ENCODE measurements at regions not wholly inside any gene's neighbourhood (a gene's known extent, or its start where the extent isn't known, plus 50 kb on each side); places are given as distances from the start of the nearest gene placed in this dataset.

- H3K27me3 ChIP-seq (ENCODE audit: insufficient read depth, low read length): no peaks in the 10 kb centered on the region
- no peak overlapping the region for H2AFZ ChIP-seq (ENCODE audit: low read depth, low read length, poor library complexity, severe bottlenecking)
- no TSS peak for BruUV-seq (replicated peaks)
- H3K27ac ChIP-seq (ENCODE audit: low read depth, low read length): no peak overlapping the region
- ChIA-PET CTCF (no interaction called here), POLR2A (no interaction called here), RAD21 (ENCODE audit: low non-redundant PET in 1 of 2, low total read pairs in 2 of 2, uncharacterized antibody in 2 of 2, unreplicated experiment in 2 of 2) (no interaction called here)
- H3K9me2 ChIP-seq (ENCODE audit: insufficient read depth): no peaks in the 10 kb centered on the region
- no peaks in the 10 kb centered on the region for H3K9me3 ChIP-seq (ENCODE audit: control insufficient read depth in 1 of 2, insufficient read depth in 1 of 2, low read depth in 1 of 2, low read length in 2 of 2)
- H3K4me3 ChIP-seq (replicated peaks in 1 of 2; ENCODE audit: low read depth in 1 of 2, low read length in 2 of 2): no peak overlapping the region
- no peak for DNase-seq (ENCODE audit: low read depth, low spot score)
- intact Hi-C loops (cut with micrococcal nuclease): no loop called here
- TF ChIP-seq ELF1 (IDR thresholded peaks at IDR 0.05; ENCODE audit: borderline replicate concordance, low read depth): no peak
- no peak for TF ChIP-seq ZBTB33 (IDR thresholded peaks at IDR 0.05; ENCODE audit: extremely low read depth, insufficient replicate concordance, low read length)
- TF ChIP-seq CTCF (IDR thresholded peaks at IDR 0.05 in 2 of 3, conservative IDR thresholded peaks at IDR 0.05 in 1 of 3; ENCODE audit: borderline replicate concordance in 1 of 3, insufficient read depth in 1 of 3, low read depth in 2 of 3, low read length in 2 of 3): no peak
- no peak for TF ChIP-seq ATF3 (IDR thresholded peaks at IDR 0.05)
- no peak for TF ChIP-seq EZH2 (IDR thresholded peaks at IDR 0.05)
- TF ChIP-seq TCF7L2 (IDR thresholded peaks at IDR 0.05; ENCODE audit: borderline replicate concordance, extremely low read depth, insufficient read depth, insufficient read length): no peak
- no peak for TF ChIP-seq SP1 (IDR thresholded peaks at IDR 0.05; ENCODE audit: low read depth)
- TF ChIP-seq ZFX (IDR thresholded peaks at IDR 0.05): no peak
- no peak for TF ChIP-seq EZH2phosphoT487 (IDR thresholded peaks at IDR 0.05; ENCODE audit: borderline replicate concordance)
- no peak for ATAC-seq
- no peaks in the 10 kb centered on the region for H4K20me1 ChIP-seq (ENCODE audit: insufficient read depth)
- no peaks in the 10 kb centered on the region for H3K79me2 ChIP-seq (ENCODE audit: insufficient read depth, low read length)
- H3K4me2 ChIP-seq (ENCODE audit: low read length): no peak overlapping the region
- H3K36me3 ChIP-seq (ENCODE audit: control insufficient read depth in 1 of 2, insufficient read depth in 2 of 2, low read length in 2 of 2): no peaks in the 10 kb centered on the region
- no peaks in the 10 kb centered on the region for H3K4me1 ChIP-seq (ENCODE audit: control insufficient read depth in 1 of 2, insufficient read depth in 2 of 2, low read length in 2 of 2)
- H3K9ac ChIP-seq (ENCODE audit: low read length): no peak overlapping the region
Measured at GRCh38 chr10:78875932-78876331, 192.8 kb upstream of the ZMIZ1 start.

All from HCT116 (cell line).